A673 (cell line): ENCODE measurements at regions not wholly inside any gene's neighbourhood (a gene's known extent, or its start where the extent isn't known, plus 50 kb on each side); places are given as distances from the start of the nearest gene placed in this dataset.

Experiments
- BruUV-seq: library from RNA; stranded (reverse); fragments of 400-500 nt; replicated peaks from 2 replicates; lab custom pipeline; 2021; lab: Mats Ljungman, UMichigan
- CTCF ChIA-PET: fragments of 300-600 bp; sonication (Branson Sonifier 250); formaldehyde crosslinking; loops from one replicate; lab custom pipeline; 2022; ENCODE audit warnings: antibody characterized with exemption; lab: Charles Lee
- POLR2A ChIA-PET: fragments of 300-600 bp; sonication (Branson Sonifier 250); formaldehyde crosslinking; loops from one replicate; lab custom pipeline; 2022; ENCODE audit warnings: antibody characterized with exemption; ENCODE audit not compliant: low non-redundant PET; lab: Charles Lee
- DNase-seq: peaks from one replicate; pipeline ENCODE4 v3.0.0-alpha.2; 2015; ENCODE audit warnings: low spot score
- H3K27ac ChIP-seq: fragments of 200-600 bp; sonication (generic); 2 replicates; pipeline ENCODE4 v1.5.1; 2016; ENCODE audit warnings: mixed run types, low read depth, mild to moderate bottlenecking, mixed read lengths, antibody characterized with exemption, low read length; ENCODE audit not compliant: poor library complexity, severe bottlenecking
- H3K27me3 ChIP-seq: fragments of 200-600 bp; sonication (generic); replicated peaks from 2 replicates; pipeline ENCODE4 v1.6.1; 2017; ENCODE audit warnings: mixed run types, low read depth, mild to moderate bottlenecking, mixed read lengths, antibody characterized with exemption, low read length; ENCODE audit not compliant: insufficient read depth, poor library complexity
- H3K36me3 ChIP-seq: fragments of 200-600 bp; sonication (generic); 2 replicates; pipeline ENCODE4 v1.6.1; 2016; ENCODE audit warnings: mixed run types, mild to moderate bottlenecking, mixed read lengths, antibody characterized with exemption, low read length; ENCODE audit not compliant: insufficient read depth, poor library complexity, severe bottlenecking
- H3K4me1 ChIP-seq: fragments of 200-600 bp; sonication (generic); 2 replicates; pipeline ENCODE4 v1.6.1; 2017; ENCODE audit warnings: mixed run types, mild to moderate bottlenecking, mixed read lengths, antibody characterized with exemption, low read length; ENCODE audit not compliant: insufficient read depth, poor library complexity, severe bottlenecking
- H3K4me3 ChIP-seq: fragments of 200-600 bp; sonication (generic); 2 replicates; pipeline ENCODE4 v1.5.1; 2016; ENCODE audit warnings: low read depth, mixed run types, mild to moderate bottlenecking, mixed read lengths, low read length; ENCODE audit not compliant: poor library complexity, severe bottlenecking
- H3K9me3 ChIP-seq: fragments of 200-600 bp; sonication (generic); 2 replicates; pipeline ENCODE4 v1.6.1; 2016; ENCODE audit warnings: mixed run types, low read depth, mild to moderate bottlenecking, mixed read lengths, antibody characterized with exemption, low read length; ENCODE audit not compliant: poor library complexity, severe bottlenecking
- CTCF ChIP-seq: fragments of 300-800, 200-600 bp; sonication (generic); conservative IDR thresholded peaks from 2 replicates; pipeline ENCODE4 v1.5.1; 2017; ENCODE audit warnings: low read depth, mild to moderate bottlenecking, antibody characterized with exemption, low read length, moderate library complexity, mixed read lengths
- EZH2 ChIP-seq: fragments of 200-600 bp; sonication (generic); IDR thresholded peaks from 2 replicates; pipeline ENCODE4 v1.6.1; 2017; ENCODE audit warnings: borderline replicate concordance, low read depth, mild to moderate bottlenecking, mixed read lengths, antibody characterized with exemption, low read length; ENCODE audit not compliant: poor library complexity, severe bottlenecking
- intact Hi-C: fragments of 100-400 bp; cut with micrococcal nuclease; formaldehyde crosslinking; loops from one replicate; pipeline ENCODE4 v1.10.0; 2022; ENCODE audit not compliant: unreplicated experiment

DNA sequence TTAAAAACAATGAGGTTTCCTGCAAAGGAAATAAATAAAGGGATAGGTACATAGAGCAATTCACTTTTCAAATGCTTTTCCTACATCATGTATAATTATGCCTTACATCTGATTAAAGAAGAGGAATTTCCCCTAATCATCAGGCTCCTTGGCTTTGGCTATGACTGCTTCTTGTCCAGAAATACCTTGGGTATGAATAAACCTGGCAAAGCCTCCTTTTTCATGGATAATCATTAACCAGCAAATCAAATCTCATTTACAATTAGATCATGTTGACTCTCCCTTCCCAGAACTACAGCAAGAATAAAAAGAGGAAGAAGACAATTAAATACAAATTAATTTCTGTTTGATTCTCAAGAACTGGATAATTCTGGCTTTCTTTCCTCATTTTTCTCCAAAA, 58.0 kb upstream of the CD2AP start:
- Histone ChIP-seq H3K27ac (no peak overlapping the region), H3K27me3 (no peaks in the 10 kb centered on the region), H3K36me3 (no peaks in the 10 kb centered on the region), H3K9me3 (no peaks in the 10 kb centered on the region), H3K4me3 (no peak overlapping the region), H3K4me1 (no peaks in the 10 kb centered on the region)
- POLR2A ChIA-PET = no interaction called here
- no peak for DNase-seq
- intact Hi-C loops = no loop called here
- no peak for TF ChIP-seq EZH2
- no peak for TF ChIP-seq CTCF
- BruUV-seq = no TSS peak
- CTCF ChIA-PET = no interaction called here

- BruUV-seq = no TSS peak
- Histone ChIP-seq H3K27me3 (no peaks in the 10 kb centered on the region), H3K27ac (no peak overlapping the region), H3K4me1 (no peaks in the 10 kb centered on the region), H3K9me3 (no peaks in the 10 kb centered on the region), H3K36me3 (no peaks in the 10 kb centered on the region), H3K4me3 (no peak overlapping the region)
- POLR2A ChIA-PET = no interaction called here
- no peak for DNase-seq
- intact Hi-C loops = no loop called here
- TF ChIP-seq EZH2 (no peak), CTCF (no peak)
- CTCF ChIA-PET = no interaction called here
Observed at GRCh38 chr6:47420394-47421371, 56.9 kb upstream of the CD2AP start.

DNA sequence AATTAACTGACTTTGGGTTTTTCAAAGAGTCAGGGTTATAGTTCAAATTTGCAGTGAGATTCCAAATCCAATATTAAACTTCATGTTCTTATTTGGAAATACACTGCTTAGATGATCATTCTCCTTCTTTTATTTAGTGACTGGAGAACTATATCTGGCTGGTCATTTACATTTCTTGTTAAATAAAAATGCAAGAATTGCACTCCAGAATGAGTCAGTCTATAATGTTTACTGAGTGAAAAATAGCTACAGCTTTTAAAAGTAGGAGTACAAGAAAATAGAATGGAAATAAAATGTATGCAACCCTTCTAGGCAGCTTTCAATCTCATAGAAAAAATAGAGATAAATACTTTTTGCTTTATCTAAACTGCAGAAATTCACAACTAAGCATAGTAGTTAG, 54.5 kb upstream of the CD2AP start:
- Histone ChIP-seq H3K27me3 (no peaks in the 10 kb centered on the region), H3K9me3 (no peaks in the 10 kb centered on the region), H3K4me1 (no peaks in the 10 kb centered on the region), H3K36me3 (no peaks in the 10 kb centered on the region), H3K27ac (no peak overlapping the region), H3K4me3 (no peak overlapping the region)
- intact Hi-C loops = no loop called here
- TF ChIP-seq CTCF (no peak), EZH2 (no peak)
- BruUV-seq = no TSS peak
- CTCF ChIA-PET = no interaction called here
- POLR2A ChIA-PET = no interaction called here
- DNase-seq = no peak
